Islet precursor cell (in vitro differentiated cells): ENCODE measurements at regions not wholly inside any gene's neighbourhood (a gene's known extent, or its start where the extent isn't known, plus 50 kb on each side); places are given as distances from the start of the nearest gene placed in this dataset.

Experiments
- DNase-seq: peaks from one replicate; pipeline ENCODE4 v3.0.0-alpha.2; 2018

DNA sequence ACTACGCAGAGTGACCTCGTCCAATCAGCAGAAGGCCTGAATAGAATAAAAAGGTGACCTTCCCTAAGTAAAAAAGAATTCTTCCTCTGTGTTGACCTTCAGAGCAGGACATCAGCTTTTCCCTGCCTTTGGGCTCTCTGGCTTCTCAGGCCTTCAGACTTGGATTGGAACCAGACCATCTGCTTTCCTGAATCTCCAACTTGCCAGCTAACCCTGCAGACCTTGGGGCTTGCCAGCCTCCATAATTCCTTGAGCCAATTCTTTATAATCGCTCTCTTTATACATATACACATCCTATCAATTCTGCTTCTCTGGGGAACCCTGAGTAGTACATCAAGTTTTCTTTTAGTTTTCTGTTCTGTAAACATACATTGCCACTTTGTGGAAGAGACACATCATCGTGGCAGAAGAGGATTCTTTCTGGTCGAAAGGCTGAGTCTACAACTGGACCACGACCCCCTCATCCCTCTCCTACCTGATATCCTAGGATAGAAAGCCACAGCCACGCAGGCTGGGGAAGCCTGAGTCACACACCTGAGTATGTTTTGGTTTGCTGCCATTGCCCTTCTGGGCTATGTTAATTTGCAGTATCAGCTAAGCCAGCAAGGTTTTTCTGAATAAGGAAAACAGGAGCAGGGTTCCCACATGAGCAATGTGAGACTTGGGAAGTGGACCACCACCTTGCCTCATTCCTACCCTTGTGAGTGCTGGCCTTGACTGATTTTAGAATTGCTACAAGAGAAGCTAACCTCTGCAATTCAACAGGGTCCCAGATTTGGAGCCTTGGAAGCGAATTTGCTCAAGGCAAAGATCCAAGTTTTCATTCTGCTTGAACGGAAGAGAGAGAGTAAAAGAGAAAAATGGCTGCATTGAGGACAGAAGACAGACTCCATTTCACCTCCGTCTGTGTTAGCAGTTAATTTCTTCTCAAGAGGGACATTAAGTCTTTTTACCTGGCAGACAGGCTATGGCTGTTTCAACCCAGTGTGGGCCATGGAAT is 445.2 kb upstream of the FZD8 start:
- no peak for DNase-seq

DNA sequence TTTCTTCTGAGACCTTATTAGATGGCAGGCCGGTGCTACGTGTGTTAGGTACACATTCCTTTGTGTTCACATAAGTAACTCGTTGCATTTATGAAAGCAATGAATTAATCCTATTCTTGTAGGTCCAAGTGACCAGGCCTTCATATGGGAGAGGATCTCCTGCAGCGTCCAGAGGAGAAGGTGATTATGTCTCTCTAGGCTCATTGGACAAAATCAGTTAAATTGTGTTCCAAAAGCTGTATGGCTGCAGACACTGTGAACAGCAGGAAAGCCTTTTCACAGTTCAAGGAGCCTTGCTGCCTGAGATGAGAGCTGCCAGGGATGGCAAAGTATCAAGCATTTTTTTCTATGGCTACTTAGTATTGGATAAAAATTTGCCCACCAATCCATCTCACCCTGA is 433.1 kb upstream of the FZD8 start:
- no peak for DNase-seq

DNA sequence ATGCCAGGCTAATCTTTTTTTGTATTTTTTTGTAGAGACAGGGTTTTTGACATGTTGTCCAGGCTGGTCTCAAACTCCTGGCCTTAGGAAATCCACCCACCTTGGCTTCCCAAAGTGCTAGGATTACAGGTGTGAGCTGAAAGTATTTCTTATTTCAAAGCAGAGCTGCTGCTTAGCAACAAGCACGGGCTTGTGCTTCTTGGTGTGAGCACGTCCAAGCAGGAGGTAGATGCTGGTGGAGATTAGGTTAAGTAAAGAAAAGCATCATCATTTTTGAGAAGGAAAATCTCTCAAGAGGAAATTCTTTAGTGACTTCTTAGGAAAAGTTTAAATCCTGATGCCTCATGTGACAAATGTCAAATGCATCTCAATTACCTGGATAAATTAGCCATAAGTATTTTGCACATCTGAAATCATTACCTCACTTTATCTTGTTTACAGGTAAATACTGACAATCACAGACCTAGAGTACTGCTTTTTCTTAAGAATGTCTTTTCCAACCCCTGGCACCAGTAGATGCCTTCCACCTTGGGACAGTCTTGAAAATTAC is 431.8 kb upstream of the FZD8 start:
- DNase-seq: no peak

DNA sequence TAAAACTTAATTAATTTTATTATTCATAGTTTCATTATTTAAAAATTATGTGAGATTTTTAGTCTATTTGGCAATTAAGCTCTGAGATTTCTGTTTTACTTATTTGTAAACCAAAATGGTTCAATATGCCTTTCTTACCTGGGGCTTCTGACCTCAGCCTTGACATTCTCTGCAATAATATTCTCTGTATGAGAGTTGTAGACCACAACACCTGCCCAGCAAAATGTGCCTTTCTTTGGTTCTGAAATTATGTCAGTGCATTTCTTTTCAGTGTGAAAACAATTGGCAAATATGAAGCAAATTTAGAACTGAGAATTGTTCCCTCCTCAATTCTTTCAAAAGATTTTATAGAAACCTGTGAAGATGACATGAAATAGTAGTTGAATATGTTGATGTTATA is 426.4 kb upstream of the FZD8 start:
- no peak for DNase-seq

DNA sequence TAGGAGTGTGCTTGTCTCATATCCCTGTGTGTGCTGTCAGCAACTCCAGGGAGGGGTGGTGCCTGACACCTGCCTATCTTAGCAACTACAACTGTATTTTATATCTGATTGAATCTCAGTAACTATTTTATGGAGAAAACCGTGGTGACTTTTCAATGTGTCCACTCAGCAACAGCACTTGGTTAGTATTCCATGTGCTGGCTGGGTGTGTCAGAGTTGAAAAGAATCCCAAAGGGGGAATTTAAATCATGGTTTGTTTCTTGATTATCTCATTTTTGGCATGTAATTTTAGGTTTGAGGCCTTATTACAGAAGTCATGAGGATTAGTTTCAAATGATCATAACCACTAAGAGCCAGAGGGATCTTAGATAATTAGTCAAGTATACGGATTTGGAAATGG is 425.7 kb upstream of the FZD8 start:
- DNase-seq: no peak

DNA sequence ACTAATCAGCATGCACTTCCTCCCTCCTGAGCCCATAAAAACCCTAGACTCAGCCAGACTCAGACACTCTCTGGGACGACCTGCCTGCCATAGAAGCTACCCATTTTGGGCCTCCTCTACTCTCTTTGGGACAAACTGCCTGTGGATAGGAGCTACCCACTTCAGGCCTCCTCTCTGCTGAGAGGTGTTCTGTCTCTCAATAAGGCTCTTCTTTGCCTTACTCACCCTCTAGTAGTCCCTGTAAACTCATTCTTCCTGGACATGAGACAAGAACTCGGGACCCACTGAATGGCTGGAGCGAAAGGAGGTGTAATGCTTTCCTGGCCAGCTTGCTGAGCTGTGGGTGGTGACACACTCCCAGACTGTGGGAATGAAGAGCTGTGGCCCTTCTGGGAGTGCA is 424.8 kb upstream of the FZD8 start:
- no peak for DNase-seq

DNA sequence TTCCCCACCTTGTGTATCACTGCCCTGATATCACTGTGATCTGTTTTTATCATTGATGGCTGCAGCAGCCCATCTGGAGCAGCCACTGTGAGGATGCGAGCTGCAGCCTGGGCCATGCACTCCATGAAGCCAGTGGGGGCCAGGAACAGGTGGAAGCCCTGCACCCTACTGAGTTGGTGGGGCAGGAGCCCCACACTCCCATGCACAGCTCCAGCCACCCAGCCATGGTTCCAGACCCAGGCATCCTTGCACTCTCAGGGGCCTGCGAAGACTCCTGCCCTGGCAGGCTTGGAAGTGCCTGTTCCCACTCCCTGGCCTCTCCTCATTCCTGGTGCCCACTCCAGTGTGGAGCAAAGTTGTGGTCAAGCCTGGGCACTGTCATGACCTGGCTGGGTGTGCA is 424.0 kb upstream of the FZD8 start:
- no peak for DNase-seq

DNA sequence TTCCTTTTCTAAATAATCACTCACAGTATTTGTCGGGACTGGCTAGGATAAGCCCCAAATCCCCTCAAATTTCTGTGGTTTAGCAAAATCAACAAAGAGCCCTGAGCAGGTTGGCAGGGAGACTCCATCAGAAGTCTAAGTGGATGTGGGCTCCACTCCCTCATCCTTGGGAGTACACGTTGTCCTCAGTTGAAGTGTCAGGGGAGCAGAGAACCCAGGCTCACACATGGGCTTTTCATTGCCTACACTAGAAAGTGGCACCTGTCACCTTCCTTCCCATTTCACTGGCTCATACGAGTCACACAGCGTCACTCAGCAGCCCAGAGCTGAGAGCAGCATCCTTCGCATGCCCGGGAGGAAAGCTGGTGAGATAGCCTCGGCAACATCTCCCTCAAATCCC is 421.3 kb upstream of the FZD8 start:
- no peak for DNase-seq

DNA sequence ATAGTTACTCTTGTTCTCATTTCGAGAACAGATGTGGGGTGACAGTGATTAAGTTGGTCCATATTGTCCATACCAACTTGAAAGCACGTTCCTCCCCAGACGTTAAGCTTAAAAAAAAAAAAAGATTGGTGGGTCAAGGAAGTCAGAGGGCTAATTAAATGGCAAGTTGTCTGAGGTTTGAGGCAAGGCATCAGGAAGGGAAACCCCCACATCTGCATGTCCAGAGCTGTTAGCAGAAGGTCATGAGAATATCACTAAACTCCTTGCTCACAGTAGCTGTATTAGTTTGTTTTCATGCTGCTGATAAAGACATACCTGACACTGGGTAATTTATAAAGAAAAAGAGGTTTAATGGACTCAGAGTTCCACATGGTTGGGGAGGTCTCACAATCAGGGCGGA is 415.6 kb upstream of the FZD8 start:
- DNase-seq: no peak

DNA sequence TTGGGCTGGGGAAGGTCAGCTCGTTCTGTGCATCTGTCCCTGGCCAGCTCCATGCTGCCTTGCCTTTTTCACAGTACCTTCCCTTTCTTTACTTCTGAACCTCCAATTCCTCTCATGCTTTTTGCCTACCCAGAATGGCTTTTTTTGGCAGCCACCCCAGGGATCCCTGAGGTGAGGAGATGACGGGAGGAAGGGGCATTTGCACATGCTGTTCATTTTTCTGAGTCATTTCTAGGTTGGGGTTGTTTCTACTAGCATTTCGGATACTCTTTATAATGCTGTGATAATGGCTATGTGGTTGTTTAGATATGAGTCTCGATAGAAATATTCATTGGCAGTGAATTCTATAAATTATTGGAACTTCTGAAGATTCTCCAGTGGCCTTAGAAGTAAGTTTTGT is 415.1 kb upstream of the FZD8 start:
- DNase-seq: no peak

DNA sequence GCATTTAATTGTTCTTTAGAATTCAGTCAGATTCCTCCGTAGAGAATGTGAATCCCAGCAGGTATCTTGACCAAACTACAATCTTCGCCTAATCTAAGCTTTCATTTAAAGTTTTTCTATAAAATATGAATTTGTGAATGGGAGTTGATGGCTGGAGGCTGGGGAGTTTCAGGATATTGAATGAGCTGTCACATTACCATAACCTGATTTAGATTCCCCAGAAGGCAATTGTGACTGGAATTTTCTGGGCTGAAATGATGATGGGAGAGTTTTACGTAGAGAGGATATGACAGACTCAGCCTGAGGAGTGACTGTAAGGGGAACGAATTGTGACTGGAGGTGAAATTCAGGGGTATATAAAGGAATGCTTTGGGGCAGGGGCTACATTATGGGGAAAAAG is 411.7 kb upstream of the FZD8 start:
- DNase-seq: no peak

DNA sequence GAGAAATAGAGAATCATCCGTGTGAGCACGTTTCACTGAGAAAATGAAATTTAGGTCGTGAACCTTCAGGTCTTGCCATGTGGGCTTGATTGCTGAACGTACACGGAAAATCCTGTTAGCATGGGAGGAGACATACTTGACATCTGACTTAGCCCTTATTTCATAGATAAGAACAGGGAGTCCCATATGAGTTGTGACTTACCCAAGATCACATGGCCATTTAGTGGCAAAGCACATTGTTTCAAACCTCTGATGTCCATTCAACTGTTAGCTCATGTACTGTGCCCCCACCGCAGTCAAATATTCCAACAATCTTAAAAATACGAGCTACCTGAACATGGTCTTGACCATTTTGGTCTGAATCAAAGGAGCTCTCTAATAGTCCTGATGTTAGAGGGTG is 411.2 kb upstream of the FZD8 start:
- no peak for DNase-seq

DNA sequence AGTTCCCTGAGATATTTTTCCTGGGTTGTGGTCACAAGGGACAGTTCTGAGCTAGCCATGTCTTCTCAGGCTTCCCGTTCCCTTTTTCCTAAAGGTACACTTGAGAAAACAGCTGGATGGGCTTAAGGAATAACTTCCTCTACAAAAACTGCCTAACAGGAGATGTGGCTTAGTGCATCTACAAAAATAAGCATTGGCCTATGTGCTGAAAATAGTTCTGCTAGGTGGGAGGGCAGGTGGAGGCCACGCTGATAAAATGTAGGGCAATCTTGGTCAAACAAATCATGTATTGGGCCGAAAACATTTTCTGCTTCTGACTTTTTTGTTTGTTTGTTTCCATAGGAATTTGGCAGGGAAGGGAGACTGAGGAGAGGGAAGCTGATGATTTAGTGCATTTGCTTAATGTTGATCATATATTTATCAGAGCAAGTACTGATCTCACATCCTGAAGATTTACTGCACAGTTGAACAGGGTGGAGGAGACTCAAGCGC is 409.4 kb upstream of the FZD8 start:
- DNase-seq: no peak

DNA sequence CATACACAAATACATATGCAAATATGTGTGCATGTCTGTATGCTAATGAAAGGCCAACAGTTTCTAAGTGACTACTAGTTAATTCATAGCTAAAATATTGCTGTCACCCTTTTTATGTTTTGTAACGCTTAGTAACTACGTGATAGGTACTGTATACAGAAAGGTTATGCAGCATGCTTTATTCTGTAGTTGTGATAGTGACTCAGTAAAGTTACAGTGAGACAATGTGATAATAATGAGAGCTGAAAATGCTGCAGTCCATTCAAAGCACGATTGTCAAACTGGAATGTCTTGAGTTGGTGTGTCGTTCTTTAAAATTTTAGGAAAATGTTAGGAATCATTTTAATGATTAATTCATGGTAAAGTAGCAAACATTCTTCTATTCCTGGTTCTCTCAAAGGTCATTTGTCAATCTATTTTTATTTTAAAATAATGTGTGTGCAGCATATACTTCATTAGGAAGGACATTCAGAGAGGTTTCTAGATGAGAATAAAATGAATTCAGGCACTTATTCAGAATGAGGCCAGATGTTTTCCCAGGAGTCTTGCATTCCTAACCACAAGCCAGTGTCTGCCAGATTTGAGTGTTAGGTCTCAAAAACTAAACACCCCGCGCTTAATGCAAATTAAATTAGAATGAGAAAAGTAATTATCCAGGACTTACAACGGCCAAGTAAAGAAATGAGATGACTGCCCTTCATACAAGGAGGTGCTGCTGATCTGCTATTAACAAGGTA is 408.8 kb upstream of the FZD8 start:
- DNase-seq: no peak

DNA sequence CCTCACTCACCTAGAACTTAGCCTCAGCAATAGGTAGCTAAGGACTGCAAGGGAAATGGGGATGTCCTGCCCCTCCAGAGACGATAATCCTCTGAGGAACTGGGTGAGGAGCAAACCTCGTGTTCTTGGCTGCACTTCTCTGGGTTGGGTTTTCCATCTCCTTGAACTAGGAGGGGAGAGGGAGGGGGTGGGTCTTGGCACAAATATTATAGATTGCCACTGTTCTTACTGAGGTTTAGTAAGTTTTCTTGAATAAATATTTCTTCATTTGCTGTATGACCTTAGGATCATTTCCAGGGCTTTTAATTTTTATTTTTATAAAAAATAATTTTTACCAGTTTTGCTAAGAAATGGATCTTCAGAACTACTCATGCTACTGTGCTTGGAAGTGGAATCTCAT is 406.7 kb upstream of the FZD8 start:
- DNase-seq: no peak

DNA sequence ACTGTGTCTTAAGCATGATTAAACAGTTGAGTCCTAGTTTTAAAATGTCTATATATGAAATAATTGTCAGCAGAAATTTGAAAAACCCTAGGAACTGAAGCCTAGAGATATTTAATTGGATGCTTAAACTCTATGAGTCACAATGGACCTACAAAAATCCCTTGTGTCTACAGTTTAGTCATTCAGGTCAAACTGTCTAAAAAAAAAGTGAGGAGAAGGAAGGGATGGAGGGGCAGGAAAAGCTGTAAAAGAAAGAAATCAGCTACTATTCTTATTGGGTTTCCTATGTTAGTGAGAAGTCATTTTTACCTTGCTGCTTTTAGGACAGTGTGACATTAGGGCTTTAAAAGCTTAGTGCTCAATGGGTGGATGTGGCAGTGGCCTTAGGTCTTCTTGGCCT is 406.1 kb upstream of the FZD8 start:
- DNase-seq: no peak

DNA sequence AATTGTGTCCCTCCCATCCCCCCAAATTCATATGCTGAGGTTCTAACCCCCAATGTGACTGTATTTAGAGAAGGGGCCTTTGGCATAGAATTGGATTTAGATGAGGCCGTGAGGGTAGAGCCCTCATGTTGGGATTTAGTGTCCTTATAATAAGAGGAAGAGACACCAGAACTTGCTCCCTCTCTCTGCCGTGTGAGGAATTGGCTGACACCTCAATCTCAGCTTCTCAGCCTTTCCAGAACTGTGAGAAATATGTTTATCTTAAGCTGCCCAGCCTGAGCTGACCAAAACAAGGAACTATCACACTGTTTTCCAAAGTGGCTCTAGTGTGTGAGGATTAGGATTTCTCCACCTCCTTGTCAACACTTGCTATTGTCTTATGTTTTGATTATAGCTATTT is 400.0 kb upstream of the FZD8 start:
- no peak for DNase-seq

DNA sequence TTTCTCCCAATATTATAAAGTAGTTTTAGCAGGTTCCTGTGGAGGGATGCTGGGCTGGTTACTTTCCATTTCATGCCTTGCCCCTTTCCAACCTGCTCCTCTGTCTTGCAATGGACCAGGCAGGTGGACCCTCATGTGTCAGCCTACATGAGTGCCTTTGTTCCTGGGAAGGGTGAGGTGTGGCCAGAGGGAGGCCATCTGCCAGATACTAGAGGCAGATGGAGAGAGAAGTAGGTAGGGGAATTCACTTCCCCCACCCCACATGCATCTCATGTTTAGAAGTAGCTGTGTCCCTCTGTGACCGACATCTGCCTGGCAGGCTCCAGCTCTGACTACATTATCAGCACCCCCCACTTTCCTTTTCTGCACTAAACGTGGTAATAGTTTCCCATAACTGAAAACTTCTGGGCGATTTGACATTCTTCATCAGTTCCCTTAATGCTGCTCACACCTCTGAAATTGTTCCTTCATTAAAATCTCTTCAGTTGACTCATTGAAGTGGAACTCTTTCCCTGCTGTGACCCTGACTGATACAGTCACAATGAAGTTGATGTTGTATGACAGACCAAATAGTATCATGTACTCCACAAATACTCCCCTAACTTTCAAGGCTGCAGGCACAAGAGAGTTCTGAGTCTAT is 396.3 kb upstream of the FZD8 start:
- DNase-seq: no peak

DNA sequence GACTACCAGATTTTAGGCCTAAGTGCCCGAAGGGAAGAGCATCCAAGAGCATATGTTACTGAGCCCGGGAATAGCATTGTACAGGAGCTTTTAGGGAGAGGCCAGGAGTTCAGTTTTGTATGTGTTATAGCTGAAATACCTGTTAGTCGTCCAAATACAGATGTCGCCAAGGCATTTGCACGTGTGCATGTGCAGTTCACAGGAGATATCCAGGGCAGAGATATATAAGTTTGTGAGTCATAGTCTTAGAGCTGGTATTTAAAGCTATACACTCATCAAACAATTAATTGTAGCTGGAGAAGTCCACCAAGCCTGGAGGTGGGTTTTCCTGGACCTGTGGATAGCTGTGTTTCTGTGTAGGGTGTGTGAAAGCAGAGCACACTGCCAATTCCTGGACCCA is 394.0 kb upstream of the FZD8 start:
- DNase-seq: no peak

DNA sequence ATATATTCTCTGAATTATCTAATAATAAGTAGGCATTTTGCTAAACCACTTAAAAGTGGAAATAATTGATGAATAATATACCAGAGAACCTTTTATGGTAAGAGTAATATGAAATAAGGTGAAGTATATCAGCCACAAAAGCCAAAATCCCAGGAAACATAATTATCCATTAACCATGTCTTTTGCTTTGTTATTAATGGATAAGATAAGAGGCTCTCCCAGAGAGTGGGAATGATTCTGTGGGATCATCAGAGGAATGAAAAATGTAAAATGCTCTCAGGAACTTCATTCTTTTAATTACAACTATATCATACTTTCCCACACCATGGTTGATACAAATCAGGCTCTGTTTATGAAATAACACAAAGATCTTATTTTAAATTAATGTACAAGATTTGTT is 391.7 kb upstream of the FZD8 start:
- no peak for DNase-seq

DNA sequence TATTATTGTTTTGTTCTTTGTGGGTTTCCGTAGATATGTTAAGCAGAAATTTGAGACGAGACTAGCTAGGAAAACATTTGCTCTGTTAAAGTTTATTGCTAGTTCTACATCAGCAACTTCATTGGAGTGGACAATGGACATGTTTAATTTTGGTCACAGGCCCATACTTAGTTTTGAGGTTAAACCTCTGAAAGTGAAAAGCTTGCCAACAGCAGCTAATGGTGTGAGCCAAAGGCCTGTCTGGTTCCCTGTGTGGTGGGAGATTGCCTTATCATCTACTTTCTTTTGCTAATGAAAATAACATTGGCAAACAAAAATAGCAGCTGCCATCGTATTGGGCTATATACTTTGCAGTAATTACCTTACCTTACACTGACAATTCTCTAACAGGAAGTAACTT is 388.4 kb upstream of the FZD8 start:
- no peak for DNase-seq

DNA sequence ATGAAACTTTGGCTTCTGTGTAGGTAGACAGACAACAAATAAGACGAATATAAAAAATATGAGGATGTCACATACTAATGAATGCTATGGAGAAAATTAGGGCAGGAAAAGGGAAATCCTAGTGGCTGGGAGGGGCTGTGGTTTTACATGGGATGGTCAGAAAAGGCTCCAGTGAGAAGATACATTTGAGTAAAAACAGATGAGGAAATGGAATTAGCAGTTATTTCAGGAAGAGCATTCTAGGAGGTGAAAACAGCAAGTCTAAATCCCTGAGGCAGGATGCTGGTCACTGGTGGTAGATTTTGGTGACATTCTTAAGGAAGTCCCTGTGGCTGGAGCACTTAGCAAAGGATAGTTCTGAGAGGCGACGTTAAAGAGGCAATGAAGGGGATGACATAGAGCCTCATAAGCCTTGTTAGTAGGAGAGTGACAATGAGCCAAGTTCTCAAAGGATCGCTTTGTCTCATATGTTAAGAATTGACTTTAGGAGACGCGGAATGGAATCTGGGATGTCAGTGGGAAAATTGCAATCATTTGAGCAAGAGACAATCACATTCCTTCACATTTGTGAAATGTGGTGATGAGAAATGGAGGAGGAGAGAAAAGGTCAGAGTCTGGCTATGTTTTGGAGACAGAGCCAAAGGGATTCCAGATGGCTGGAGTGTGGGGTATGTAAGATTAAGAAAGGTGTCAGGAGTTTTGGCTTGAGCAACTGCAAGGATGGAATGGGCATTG is 384.7 kb upstream of the FZD8 start:
- DNase-seq: no peak

DNA sequence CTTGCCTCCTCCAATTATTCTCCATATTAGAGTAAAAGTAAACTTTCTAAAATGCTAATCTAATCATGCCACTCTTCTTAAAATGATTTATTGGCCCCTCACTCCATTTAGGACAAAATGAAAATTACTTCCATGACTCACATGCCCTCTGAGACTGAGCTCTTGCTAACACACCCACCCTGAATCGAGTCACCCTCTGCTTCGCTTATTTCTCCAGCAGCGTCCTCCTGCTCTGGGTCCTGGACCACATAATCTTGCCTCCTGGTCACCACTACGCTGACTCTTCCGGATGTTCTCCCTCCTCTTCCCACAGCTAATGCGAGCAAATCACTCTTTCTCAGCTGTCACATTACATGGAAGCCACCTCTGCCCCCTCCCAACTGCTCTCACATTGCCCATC is 384.0 kb upstream of the FZD8 start:
- no peak for DNase-seq
